HG03520 (cell line): ENCODE measurements at regions not wholly inside any gene's neighbourhood (a gene's known extent, or its start where the extent isn't known, plus 50 kb on each side); places are given as distances from the start of the nearest gene placed in this dataset.

ENCODE experiments used
- ATAC-seq: cut with Tn5 transposase; IDR thresholded peaks from one replicate; pipeline ENCODE4 v1.9.1; 2021; ENCODE audit warnings: mild to moderate bottlenecking, moderate library complexity; ENCODE audit not compliant: unreplicated experiment

GRCh38 chr5:129821477-129822131 lies 73.7 kb downstream of the MINAR2 start:
- ATAC-seq, result no peak

DNA sequence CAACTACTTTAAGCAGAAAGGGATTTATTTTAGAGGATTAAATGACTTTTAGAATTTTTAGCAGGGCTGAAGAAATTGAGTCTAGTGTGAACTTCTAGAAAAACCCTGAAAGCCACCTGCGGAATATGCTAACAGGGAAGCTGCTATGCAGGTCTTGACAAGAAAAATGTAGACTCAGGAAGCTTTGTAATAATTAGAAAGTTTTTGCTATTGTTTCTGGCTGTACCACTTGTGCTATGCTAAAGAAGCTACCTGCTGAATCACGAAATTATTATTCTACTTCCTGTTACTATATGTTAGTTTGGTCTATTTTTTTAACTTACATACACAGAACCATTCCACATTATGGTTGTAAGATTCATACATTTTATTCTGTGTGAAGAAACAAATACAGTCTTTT lies 74.0 kb upstream of the CHSY3 start:
- no peak for ATAC-seq

GRCh38 chr5:129836321-129836720 lies 67.9 kb upstream of the CHSY3 start:
- no peak for ATAC-seq

DNA sequence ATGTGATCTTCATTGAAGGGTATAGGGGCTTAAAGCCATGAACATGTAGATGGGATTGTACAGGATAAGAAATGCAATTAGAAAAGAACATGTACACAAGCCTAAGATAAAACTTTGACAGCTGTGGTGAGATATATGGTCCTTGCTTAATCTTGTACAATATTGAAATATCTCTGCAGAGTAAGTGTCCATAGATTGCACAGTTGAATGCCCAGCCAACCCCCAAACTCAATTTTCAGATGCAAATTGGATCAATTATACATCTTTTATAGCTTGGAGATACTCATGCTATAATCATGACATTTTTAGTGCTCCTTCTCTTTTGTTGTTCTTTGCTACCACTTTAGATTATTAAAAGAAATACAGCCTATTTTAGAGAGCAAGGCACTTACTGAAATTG lies 59.5 kb upstream of the CHSY3 start:
- no peak for ATAC-seq

GRCh38 chr5:129852747-129853352 lies 51.4 kb upstream of the CHSY3 start:
- peak; percentile 98 for ATAC-seq

GRCh38 chr5:129853588-129853987 lies 50.7 kb upstream of the CHSY3 start:
- ATAC-seq, result no peak
